ENCODE measurements at regions not wholly inside any gene's neighbourhood (a gene's known extent, or its start where the extent isn't known, plus 50 kb on each side); places are given as distances from the start of the nearest gene placed in this dataset.
"Not testable (repeated sequence)": the region's sequence is repeated elsewhere in the genome, so short reads cannot be mapped to it uniquely, and the experiment has no call there.

- no peak for DNase-seq
Observed at GRCh38 chr11:128161436-128161835, 425.9 kb downstream of the ETS1 start.

- no peak for DNase-seq
Observed at GRCh38 chr11:128158860-128159259, 428.5 kb downstream of the ETS1 start.

GRCh38 chr11:128157423-128158298 is 429.7 kb downstream of the ETS1 start:
- DNase-seq: peak; percentile 61

GRCh38 chr11:128156486-128156885 is 430.9 kb downstream of the ETS1 start:
- DNase-seq: no peak

GRCh38 chr11:128155590-128155989 is 431.8 kb downstream of the ETS1 start:
- DNase-seq: no peak

GRCh38 chr11:128153697-128154048 is 433.7 kb downstream of the ETS1 start:
- no peak for DNase-seq

- DNase-seq: no peak
Observed at GRCh38 chr11:128152796-128153696, 434.3 kb downstream of the ETS1 start.

GRCh38 chr11:128151780-128152179 is 435.6 kb downstream of the ETS1 start:
- DNase-seq: no peak

GRCh38 chr11:128151338-128151737 is 436.0 kb downstream of the ETS1 start:
- DNase-seq: no peak

GRCh38 chr11:128148208-128148607 is 439.1 kb downstream of the ETS1 start:
- no peak for DNase-seq

- DNase-seq: no peak
Observed at GRCh38 chr11:128146926-128147605, 440.3 kb downstream of the ETS1 start.

GRCh38 chr11:128140293-128140692 is 447.1 kb downstream of the ETS1 start:
- DNase-seq: not testable (repeated sequence)

- DNase-seq: no peak
Observed at GRCh38 chr11:128135451-128135850, 451.9 kb downstream of the ETS1 start.

- no peak for DNase-seq
Observed at GRCh38 chr11:128133501-128133900, 453.9 kb downstream of the ETS1 start.

- DNase-seq: no peak
Observed at GRCh38 chr11:128130052-128130451, 457.3 kb downstream of the ETS1 start.

- no peak for DNase-seq
Observed at GRCh38 chr11:128125723-128126122, 461.6 kb downstream of the ETS1 start.

GRCh38 chr11:128116885-128117284 is 470.5 kb downstream of the ETS1 start:
- no peak for DNase-seq

GRCh38 chr11:128116447-128116846 is 470.9 kb downstream of the ETS1 start:
- DNase-seq: no peak

GRCh38 chr11:128105950-128106349 is 481.4 kb downstream of the ETS1 start:
- no peak for DNase-seq

GRCh38 chr11:128105511-128105910 is 481.8 kb downstream of the ETS1 start:
- DNase-seq: no peak

- DNase-seq: no peak
Observed at GRCh38 chr11:128103278-128103873, 484.0 kb downstream of the ETS1 start.

GRCh38 chr11:128098781-128099180 is 488.6 kb downstream of the ETS1 start:
- DNase-seq: no peak
